H1 (cell line): ENCODE measurements at regions not wholly inside any gene's neighbourhood (a gene's known extent, or its start where the extent isn't known, plus 50 kb on each side); places are given as distances from the start of the nearest gene placed in this dataset.

Experiments used
- BCL11A ChIP-seq, 2 experiments: IDR thresholded peaks; one replicate each; pipeline ENCODE4 v1.6.1; 2011; ENCODE audit warnings: low read depth in 2 of 2, low read length in 2 of 2, mild to moderate bottlenecking in 2 of 2
- CHD1 ChIP-seq: IDR thresholded peaks from 2 replicates; pipeline ENCODE4 v1.6.1; 2012; ENCODE audit warnings: low read depth, low read length, improper control_type of control experiment
- PHF8 ChIP-seq: fragments of 200-600 bp; sonication (generic); conservative IDR thresholded peaks from 2 replicates; pipeline ENCODE4 v1.7.1; 2012; ENCODE audit warnings: low read depth, mild to moderate bottlenecking, inconsistent platforms, low read length, moderate library complexity
- TEAD4 ChIP-seq: IDR thresholded peaks from 2 replicates; pipeline ENCODE4 v1.6.1; 2012; ENCODE audit warnings: low read depth, low read length, inconsistent platforms, mixed read lengths
- TF ChIP-seq, protein P1 (sequence below): fragments of 300-600 bp; sonication (generic); IDR thresholded peaks from 2 replicates; pipeline ENCODE4 v1.7.1; 2012; ENCODE audit warnings: low read length, moderate library complexity, mild to moderate bottlenecking, inconsistent platforms; ENCODE audit not compliant: insufficient replicate concordance
- TF ChIP-seq, protein P2 (sequence below): IDR thresholded peaks from 2 replicates; pipeline ENCODE4 v1.6.1; 2012; ENCODE audit warnings: inconsistent platforms

DNA sequence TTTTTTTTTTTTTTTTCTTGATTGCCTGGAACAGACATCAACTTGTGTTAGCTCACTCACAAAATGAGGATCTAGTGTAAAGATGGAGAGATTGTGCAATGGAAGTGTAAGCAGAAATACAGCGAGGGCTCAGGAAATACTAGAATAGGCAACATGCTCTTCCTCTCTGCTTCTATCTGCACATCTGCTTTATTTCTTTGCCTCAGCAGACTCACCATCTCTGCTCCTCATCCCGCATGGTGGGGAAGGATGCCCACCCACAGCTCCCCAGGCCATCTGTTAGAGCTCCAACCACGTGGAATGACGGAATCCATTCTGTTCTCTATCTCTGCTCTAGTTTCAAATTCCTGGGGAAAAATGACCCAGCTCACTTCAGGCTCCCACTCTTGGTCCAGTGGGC is 128.0 kb upstream of the ADAMTS9 start (continued):
- TF ChIP-seq, protein P1, sequence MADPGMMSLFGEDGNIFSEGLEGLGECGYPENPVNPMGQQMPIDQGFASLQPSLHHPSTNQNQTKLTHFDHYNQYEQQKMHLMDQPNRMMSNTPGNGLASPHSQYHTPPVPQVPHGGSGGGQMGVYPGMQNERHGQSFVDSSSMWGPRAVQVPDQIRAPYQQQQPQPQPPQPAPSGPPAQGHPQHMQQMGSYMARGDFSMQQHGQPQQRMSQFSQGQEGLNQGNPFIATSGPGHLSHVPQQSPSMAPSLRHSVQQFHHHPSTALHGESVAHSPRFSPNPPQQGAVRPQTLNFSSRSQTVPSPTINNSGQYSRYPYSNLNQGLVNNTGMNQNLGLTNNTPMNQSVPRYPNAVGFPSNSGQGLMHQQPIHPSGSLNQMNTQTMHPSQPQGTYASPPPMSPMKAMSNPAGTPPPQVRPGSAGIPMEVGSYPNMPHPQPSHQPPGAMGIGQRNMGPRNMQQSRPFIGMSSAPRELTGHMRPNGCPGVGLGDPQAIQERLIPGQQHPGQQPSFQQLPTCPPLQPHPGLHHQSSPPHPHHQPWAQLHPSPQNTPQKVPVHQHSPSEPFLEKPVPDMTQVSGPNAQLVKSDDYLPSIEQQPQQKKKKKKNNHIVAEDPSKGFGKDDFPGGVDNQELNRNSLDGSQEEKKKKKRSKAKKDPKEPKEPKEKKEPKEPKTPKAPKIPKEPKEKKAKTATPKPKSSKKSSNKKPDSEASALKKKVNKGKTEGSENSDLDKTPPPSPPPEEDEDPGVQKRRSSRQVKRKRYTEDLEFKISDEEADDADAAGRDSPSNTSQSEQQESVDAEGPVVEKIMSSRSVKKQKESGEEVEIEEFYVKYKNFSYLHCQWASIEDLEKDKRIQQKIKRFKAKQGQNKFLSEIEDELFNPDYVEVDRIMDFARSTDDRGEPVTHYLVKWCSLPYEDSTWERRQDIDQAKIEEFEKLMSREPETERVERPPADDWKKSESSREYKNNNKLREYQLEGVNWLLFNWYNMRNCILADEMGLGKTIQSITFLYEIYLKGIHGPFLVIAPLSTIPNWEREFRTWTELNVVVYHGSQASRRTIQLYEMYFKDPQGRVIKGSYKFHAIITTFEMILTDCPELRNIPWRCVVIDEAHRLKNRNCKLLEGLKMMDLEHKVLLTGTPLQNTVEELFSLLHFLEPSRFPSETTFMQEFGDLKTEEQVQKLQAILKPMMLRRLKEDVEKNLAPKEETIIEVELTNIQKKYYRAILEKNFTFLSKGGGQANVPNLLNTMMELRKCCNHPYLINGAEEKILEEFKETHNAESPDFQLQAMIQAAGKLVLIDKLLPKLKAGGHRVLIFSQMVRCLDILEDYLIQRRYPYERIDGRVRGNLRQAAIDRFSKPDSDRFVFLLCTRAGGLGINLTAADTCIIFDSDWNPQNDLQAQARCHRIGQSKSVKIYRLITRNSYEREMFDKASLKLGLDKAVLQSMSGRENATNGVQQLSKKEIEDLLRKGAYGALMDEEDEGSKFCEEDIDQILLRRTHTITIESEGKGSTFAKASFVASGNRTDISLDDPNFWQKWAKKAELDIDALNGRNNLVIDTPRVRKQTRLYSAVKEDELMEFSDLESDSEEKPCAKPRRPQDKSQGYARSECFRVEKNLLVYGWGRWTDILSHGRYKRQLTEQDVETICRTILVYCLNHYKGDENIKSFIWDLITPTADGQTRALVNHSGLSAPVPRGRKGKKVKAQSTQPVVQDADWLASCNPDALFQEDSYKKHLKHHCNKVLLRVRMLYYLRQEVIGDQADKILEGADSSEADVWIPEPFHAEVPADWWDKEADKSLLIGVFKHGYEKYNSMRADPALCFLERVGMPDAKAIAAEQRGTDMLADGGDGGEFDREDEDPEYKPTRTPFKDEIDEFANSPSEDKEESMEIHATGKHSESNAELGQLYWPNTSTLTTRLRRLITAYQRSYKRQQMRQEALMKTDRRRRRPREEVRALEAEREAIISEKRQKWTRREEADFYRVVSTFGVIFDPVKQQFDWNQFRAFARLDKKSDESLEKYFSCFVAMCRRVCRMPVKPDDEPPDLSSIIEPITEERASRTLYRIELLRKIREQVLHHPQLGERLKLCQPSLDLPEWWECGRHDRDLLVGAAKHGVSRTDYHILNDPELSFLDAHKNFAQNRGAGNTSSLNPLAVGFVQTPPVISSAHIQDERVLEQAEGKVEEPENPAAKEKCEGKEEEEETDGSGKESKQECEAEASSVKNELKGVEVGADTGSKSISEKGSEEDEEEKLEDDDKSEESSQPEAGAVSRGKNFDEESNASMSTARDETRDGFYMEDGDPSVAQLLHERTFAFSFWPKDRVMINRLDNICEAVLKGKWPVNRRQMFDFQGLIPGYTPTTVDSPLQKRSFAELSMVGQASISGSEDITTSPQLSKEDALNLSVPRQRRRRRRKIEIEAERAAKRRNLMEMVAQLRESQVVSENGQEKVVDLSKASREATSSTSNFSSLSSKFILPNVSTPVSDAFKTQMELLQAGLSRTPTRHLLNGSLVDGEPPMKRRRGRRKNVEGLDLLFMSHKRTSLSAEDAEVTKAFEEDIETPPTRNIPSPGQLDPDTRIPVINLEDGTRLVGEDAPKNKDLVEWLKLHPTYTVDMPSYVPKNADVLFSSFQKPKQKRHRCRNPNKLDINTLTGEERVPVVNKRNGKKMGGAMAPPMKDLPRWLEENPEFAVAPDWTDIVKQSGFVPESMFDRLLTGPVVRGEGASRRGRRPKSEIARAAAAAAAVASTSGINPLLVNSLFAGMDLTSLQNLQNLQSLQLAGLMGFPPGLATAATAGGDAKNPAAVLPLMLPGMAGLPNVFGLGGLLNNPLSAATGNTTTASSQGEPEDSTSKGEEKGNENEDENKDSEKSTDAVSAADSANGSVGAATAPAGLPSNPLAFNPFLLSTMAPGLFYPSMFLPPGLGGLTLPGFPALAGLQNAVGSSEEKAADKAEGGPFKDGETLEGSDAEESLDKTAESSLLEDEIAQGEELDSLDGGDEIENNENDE: no peak
- no peak for TF ChIP-seq BCL11A (IDR thresholded peaks at IDR 0.05; ENCODE audit: low read depth in 2 of 2, low read length in 2 of 2)
- TF ChIP-seq, protein P2, sequence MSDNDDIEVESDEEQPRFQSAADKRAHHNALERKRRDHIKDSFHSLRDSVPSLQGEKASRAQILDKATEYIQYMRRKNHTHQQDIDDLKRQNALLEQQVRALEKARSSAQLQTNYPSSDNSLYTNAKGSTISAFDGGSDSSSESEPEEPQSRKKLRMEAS: no peak
- TF ChIP-seq TEAD4: no peak
- no peak for TF ChIP-seq CHD1
- TF ChIP-seq PHF8: no peak
